WERI-Rb-1 (cell line): ENCODE measurements at regions not wholly inside any gene's neighbourhood (a gene's known extent, or its start where the extent isn't known, plus 50 kb on each side); places are given as distances from the start of the nearest gene placed in this dataset.

Experiments used
- DNase-seq: peaks from one replicate; pipeline ENCODE4 v3.0.0-alpha.2; 2020
- H3K27ac ChIP-seq: fragments of 250-450 bp; sonication (Bioruptor Pico); 2 replicates; pipeline ENCODE4 v1.5.1; 2020; ENCODE audit warnings: mild to moderate bottlenecking, moderate library complexity
- H3K27me3 ChIP-seq: fragments of 250-450 bp; sonication (Bioruptor Pico); 2 replicates; pipeline ENCODE4 v1.5.1; 2021; ENCODE audit warnings: mild to moderate bottlenecking, low read depth, moderate library complexity; ENCODE audit not compliant: insufficient read depth, severe bottlenecking
- H3K36me3 ChIP-seq: fragments of 250-450 bp; sonication (Bioruptor Pico); 2 replicates; pipeline ENCODE4 v1.5.1; 2020; ENCODE audit warnings: mild to moderate bottlenecking, moderate library complexity
- H3K4me3 ChIP-seq: 2 replicates; pipeline ENCODE4 v1.5.1; 2011; ENCODE audit warnings: low read depth, mild to moderate bottlenecking, control low read depth, low read length
- H3K9me3 ChIP-seq: fragments of 250-450 bp; sonication (Bioruptor Pico); 2 replicates; pipeline ENCODE4 v1.5.1; 2021; ENCODE audit warnings: mild to moderate bottlenecking, moderate library complexity; ENCODE audit not compliant: severe bottlenecking
- CTCF ChIP-seq: IDR thresholded peaks from 2 replicates; pipeline ENCODE4 v1.5.1; 2011; ENCODE audit warnings: low read depth, mild to moderate bottlenecking, control low read depth, inconsistent platforms, low read length

GRCh38 chr7:25069900-25070443 is 55.1 kb downstream of the CYCS start:
- Histone ChIP-seq H3K27me3 (no peaks in the 10 kb centered on the region), H3K27ac (no peak overlapping the region), H3K9me3 (no peaks in the 10 kb centered on the region), H3K4me3 (peak overlapping the region; percentile 36), H3K36me3 (no peaks in the 10 kb centered on the region)
- peak; percentile 70 for TF ChIP-seq CTCF
- peak; percentile 40 for DNase-seq

GRCh38 chr7:25068502-25069213 is 56.4 kb downstream of the CYCS start:
- TF ChIP-seq CTCF = no peak
- Histone ChIP-seq H3K4me3 (no peak overlapping the region), H3K27ac (no peak overlapping the region), H3K27me3 (no peaks in the 10 kb centered on the region), H3K36me3 (no peaks in the 10 kb centered on the region), H3K9me3 (no peaks in the 10 kb centered on the region)
- DNase-seq = no peak

- TF ChIP-seq CTCF = no peak
- Histone ChIP-seq H3K9me3 (no peaks in the 10 kb centered on the region), H3K36me3 (no peaks in the 10 kb centered on the region), H3K27me3 (no peaks in the 10 kb centered on the region), H3K4me3 (no peak overlapping the region), H3K27ac (no peak overlapping the region)
- no peak for DNase-seq
Measured at GRCh38 chr7:25067726-25068501, 57.1 kb downstream of the CYCS start.

GRCh38 chr7:25066253-25066652 is 58.8 kb downstream of the CYCS start:
- no peak for TF ChIP-seq CTCF
- Histone ChIP-seq H3K27me3 (no peaks in the 10 kb centered on the region), H3K4me3 (no peak overlapping the region), H3K9me3 (no peaks in the 10 kb centered on the region), H3K27ac (no peak overlapping the region), H3K36me3 (no peaks in the 10 kb centered on the region)
- no peak for DNase-seq

- no peak for DNase-seq
- no peaks in the 10 kb centered on the region for H3K9me3 ChIP-seq
- H3K27ac ChIP-seq = no peak overlapping the region
- no peak overlapping the region for H3K4me3 ChIP-seq
- TF ChIP-seq CTCF = no peak
- no peaks in the 10 kb centered on the region for H3K27me3 ChIP-seq
- no peaks in the 10 kb centered on the region for H3K36me3 ChIP-seq
Measured at GRCh38 chr7:25062380-25062779, 62.7 kb downstream of the CYCS start.
